HG02623 (cell line): ENCODE measurements at regions not wholly inside any gene's neighbourhood (a gene's known extent, or its start where the extent isn't known, plus 50 kb on each side); places are given as distances from the start of the nearest gene placed in this dataset.

Experiments
- ATAC-seq: cut with Tn5 transposase; IDR thresholded peaks from one replicate; pipeline ENCODE4 v1.9.1; 2021; ENCODE audit warnings: moderate library complexity; ENCODE audit not compliant: unreplicated experiment

DNA sequence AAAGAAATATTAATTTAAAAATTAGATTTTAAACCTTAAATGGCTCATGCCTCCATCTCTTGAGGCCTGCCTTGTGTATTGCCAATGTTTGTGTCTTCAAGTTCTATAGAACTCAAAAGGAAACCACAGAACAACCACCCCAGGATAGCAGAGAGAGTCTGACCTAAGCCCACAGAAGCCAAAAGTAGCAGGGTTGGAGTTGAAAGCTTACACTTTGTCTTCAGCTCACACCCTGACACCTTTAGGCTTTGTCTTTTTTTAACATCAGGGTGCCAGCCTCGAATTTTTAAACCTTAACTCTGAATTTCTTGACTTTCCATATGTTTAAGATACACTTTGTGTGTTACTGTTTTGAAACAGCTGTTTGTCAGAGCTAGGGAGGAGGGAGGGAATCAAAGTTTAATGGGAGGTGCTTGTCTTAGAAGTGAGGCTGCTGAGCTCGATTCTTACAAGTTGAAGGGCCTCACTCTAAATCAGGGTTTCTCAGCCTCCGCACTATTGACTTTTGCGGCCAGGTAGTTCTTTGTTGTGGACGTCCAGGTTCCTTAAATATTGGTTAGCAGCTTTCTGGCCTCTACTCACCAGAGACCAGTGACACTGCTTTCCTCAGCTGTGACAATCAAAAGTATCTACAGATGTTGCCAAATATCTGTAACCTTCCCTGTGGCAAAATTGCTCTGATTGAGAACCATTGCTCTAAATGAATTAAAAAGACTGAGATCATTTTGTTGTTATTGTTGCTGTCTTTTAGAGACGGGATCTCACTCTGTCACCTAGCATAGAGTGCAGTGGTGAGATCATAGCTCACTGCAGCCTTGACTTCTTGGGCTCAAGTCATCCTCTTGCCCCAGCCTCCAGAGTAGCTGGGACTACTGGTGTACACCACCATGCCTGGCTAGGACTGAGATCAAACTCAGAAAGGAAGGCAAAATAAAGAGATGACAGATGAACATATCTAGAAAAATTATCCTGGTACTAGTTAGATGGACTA is 139.2 kb upstream of the EOMES start:
- ATAC-seq = no peak

DNA sequence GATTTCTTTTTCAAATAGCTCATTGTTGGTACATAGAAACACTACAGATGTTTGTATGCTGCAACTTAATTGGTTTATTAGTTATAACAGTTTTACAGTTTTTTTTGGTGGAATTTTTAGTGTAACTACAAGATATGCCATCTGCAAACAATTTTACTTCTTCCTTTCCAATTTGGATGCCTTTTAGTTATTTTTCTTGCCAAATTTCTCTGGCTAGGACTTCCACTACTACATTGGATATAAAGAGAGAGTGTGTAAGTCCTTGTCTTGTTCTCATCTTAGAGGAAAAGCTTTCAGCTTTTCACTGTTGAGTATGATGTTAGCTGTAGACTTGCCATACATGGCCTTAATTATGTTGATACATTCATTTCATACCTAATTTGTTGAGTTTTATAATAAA is 143.6 kb upstream of the EOMES start:
- ATAC-seq = no peak

DNA sequence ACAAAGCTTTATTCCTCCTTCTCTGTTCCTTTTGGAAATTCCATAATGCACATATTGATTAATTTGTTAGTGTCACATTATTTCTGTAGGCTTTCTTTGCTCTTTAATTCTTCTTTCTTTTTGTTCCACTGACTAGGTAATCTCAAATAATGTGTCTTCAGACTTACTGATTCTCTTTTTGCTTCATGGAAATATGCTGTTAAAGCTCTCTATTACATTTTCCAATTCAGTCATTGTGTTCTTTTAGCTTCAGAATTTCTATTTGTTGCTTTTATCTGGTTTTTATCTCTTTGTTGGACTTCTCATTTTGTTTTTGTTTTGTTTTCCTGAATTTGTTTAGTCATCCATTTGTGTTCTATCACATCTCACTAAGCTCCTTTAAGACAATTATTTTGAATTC is 147.0 kb upstream of the EOMES start:
- ATAC-seq = no peak

DNA sequence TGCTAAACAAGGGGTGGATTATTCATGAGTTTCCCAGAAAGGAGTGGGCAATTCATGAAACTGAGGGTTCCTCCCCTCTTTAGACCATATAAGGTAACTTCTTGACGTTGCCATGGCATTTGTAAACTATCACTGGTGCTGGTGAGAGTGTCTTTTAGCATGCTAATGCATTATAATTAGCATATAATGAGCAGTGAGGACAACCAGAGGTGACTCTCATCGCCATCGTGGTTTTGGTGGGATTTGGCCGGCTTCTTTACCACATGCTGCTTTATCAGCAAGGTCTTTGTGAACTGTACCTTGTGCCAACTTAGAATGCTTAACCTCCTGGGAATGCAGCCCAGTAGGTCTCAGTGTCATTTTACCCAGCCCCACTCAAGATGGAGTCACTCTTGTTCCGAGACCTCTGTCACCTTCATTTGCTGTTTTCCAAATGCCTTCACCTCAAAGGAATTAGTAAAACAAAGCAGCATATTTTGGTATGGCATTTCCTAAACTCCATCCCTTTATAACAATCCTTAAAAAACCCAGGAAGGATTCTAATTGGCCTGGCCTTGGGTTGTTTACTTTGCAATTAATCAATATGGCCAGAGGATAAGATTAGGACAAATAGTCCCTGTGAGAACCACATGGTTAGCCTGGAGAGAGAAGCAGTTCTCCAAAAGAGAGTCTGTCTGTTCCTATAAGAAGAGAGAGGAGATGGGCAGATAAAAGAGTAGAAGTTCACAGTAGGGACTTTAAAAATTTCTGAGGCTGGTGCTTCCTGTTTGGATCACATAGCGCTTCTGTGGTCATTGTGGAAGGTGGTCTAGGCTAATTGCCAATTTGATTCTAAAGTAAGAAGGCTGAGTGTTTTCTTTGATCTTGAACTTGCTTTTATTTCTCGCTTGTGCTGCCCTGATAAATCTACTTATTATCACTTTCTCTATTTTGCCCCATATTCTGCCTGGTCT is 155.2 kb upstream of the EOMES start:
- no peak for ATAC-seq

DNA sequence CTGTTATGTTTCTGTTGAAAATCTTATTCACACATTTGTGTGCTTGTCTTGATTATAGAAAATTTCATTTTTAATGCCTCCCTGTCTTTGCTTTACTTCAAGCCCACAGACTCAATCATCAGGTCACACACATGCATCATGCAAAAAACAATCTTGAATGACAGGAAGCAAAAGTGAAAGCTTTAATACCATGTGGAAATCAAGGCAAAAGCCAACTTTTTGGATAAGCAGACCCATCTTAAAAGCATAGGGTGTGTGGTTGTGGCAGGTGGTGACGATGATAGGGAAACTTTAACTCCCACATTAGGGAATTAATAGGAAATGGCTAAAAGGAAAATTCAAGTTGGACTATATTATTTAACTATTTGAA is 155.9 kb upstream of the EOMES start:
- ATAC-seq = no peak

DNA sequence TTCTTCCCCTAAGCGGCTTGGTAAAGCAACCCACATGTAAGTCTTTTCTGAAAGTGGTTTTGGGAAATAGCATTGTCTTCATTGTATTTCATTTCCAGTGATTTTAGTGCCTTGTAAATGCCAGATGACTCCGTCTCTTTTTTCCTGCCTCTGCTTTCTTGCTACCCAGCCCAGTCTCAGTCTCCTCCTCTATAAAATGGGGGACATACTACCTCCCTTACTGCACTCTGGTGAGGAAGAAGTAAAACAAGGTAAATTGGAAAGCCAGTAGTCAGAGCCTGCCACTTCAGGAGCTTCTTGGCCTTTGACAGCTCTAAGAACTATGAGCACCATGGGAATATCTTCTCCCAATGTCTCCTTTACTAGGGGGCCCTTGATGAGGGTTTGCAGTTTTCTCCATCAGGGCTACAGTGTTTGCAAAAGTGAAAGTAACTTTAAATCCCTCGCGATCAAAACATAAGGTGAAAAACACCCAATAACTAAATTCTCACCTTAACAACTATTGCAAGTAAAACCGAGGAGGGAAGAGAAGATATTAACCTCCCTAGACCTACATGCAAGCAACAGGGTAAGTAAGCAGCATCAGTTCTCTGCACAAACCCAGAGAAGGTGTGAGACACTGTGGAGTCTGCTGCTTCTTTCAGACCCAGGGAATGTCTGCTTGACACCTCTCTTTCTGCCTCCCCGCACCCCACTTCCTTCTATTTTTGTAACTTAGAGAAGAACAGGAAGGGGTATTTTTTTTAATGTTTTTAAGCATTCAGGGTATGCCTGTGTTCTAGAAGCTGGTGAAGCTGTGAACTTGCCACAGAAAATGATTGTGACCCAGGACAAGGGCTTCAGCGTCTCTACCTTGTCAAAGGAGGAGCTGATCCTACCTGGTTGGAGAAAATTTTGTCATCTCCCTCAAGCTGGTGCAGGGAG is 159.1 kb upstream of the EOMES start:
- peak; percentile 39 for ATAC-seq

DNA sequence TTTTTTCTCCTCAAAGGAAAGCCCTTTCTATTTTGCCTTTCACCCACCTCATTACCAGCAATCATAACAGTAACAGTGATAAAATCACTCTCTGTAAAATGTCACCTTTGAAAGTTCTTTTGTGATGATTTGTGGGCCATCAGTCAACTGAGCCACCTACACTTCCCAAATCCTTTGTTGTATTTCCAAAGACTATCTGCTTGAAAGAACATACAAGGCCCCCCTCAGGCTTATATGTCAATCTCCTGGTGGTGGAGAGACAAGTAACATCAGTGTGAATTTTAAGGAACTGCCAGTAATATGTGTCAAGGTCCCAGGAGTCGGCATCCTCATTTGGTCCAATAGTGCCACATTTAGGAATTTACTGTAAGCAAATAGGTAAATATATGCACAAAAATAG is 161.1 kb upstream of the EOMES start:
- ATAC-seq = no peak

DNA sequence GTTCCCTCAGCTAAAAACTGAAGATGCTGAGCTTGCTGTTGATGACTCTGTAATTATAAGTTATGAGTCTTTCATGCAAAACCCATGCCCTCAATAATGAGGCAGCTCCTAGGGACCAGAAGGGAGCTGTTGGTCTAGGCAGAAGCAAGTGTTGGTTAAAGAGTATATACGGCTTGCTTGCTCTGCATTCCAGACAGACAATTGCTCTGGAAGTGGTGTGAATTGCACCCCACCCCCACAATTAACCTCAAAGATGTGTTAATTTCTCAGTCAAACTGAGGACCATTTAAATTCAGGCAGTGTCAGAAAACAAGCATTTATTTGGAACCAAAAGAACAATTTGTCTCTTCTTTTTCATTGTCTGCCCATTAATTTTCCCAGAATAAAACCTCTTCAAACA is 163.5 kb upstream of the EOMES start:
- no peak for ATAC-seq

DNA sequence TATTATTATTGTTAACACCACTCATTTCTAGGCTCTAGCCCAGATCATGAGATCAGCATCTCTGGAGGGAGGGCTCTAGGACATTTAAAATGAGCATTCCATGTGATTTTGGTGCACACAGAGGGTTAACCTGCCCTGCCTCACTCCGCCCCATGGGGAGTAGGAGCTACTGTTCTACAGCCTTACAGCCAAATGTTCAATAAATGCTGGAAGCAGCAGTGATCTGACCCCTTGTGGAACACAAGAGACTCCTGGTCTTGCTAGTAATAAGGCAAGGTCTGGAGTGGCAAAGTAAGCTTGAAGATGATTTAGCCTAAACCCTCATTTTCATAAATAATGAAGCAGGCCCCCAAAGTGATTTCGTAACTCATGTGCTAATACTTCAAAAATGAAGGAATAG is 166.4 kb upstream of the EOMES start:
- no peak for ATAC-seq

DNA sequence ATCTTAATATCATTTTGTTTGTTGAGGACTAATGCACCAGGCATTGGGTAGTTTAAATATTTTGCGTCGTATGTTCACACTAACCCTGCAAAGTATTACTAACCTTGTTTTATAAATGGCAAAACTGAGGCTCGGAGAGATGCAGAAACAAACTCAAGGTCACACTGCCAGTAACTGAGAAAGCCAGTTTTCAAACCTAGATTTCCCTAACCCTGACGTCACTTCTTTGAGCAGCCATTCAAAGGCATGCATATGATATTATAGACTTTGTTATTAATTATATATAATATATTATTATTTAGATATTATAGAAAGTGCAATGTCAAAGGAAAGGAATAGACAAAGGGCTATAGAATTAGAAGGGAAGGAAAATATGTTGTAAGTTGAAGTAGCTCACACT is 167.6 kb upstream of the EOMES start:
- no peak for ATAC-seq

DNA sequence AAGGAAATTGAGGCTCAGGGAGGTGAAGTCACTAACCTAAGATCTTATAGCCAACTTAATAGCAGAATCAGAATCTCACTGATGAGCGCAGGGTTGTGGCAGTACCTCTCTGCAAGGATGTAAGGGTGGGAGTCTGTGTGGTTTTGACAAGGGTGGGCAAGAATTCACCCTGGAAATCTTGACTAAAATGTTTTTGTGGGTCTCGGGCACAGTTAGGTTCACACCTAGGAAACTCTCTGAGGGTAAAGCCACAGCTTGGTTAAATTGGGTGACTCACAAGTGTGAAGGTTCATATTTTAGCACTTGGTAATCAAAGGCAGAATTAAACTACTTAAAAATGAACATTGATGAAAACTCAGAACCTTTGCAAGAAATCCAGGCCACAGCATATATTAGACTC is 178.2 kb upstream of the EOMES start:
- no peak for ATAC-seq

DNA sequence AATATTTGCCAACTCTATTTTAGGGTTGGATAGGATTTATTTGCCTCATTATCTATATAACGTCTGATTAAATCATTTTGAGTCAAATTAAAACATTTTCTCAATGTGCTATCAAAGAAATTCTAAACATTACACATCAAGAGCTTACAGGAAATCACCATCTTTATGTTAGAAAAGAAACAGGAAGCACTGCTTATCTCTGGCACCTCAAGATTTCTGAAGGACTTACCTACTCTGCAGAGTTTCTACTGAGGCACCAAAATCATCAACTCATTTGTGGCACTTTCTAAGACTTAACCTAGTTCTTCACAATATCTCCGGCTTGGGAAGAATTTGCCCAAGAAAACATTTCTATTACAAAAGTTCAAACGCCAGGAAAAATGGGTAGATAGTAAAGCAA is 181.3 kb upstream of the EOMES start:
- ATAC-seq = no peak

DNA sequence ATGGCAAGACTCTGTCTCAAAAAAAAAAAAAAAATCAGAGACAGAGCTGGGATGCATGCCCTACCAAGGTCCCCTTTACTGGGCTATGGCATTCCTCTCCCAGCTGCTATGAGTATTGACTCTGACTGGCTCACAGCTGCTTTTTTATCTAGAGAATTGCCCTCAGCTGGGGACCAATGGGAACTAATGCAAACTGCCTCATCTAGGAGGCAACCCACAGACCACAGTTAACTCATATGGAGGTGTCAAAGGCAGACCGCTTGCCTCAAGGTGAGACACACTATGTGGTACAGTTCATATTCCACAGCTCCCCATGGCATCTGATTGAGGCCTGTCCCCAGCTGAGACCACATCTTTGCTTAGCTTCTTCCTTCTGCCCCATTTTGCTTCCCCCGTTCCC is 183.5 kb upstream of the EOMES start:
- no peak for ATAC-seq

DNA sequence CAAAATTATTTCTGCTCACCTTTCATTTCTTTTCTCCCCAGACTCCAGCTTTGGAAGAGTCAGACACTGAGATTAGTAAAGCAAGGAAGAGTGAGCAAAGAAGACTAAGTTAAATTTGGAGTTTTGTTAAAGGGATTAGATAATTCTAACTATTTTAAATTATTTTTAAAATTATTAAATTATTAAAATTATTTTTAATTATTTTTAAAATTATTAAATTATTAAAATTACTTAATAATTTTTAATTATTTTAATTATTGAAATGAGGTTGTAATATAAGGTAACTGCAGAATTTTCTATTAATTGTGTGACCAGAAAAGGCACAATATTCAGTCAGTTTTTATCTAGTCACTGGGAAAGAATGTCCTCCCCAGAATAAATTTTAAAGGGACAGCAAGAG is 185.0 kb upstream of the EOMES start:
- no peak for ATAC-seq

DNA sequence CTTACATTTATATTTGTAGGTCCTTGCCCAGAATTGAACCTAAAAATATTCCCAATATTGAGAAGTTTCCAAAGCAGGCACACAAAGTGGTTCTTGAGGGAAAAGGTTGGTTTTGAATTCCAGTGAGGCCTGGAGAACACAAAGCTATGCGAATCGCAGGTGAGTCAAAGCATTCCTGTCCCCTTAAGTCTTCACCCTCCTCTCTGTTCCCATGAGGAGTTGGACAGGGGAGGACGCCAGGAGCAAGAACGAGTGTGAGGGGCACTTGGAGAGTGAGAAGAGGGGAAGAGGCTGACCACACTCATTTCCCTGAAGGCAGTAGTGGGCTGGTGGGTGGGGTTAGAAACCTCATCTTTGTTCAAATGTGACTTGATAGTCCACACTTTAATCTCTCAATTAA is 185.8 kb upstream of the EOMES start:
- no peak for ATAC-seq

DNA sequence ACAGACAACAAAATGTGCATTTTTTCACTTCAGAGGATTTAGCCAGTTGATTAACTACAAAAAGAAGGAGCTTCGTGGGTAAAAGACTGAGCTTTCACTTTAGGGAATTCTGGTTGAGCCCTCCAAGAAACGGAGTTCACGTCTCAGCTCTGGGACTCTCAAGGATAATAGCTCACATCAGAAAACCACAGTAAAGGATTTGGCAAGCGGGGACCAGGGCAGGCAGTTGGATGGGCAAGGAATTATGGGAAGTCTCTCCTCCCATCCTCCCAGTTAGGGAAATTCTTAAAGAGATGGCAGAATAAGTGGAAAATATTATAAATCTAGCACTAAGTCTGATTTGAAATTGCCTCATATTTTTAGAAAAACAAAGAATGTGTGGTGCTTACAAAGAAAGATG is 188.3 kb upstream of the EOMES start:
- ATAC-seq = no peak

DNA sequence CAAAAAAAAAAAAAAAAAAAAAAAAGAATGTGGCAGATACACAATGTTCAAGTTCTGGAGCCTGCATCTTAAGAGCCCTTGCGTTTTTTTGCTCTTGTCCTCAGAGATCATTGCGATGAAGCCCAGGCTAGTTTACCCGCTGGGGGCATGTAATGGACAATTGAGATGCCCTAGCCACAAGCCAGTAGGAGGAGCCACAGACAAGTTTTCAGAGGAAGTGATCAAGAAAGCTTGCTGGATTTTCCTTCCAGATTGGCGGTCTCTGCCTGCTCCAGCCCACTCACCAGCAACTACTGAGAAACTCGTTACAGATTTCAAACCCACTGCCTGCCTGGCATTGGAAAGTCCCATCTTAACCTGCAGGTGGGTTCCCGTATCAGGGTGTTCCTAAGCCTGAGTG is 192.1 kb upstream of the EOMES start:
- no peak for ATAC-seq

DNA sequence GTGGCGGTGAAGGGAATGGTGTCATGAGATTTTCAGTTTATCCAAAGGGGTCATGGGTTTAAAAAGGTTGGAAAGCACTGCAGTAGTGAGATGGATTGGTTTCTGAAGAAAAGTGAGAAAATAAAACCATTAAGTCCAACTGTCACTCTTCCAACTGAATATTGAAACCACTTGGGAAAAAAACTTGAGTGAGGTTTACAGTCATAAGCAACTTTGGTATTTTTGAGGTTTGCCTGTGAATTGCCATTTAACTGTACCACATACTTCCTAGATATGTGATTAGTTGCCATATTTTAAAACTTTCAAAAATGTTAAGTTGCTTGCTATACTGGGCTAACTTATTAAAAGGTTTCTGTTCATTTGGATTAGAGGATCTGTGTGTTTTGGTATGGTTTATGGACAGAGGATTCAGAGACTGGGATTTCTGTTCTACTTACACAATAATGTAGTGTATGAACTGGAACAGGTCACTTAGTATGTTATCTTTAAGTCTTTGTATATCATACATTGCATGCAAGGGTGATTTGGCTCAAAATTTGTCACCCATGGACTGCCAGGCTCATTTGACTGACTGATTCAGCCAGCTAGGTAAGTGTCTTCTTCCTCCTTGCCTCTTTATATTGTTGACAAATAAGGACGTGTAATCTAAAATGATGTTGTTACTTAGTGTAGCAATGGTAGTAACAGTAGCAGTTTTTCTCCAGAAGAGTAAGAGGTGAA is 201.4 kb upstream of the EOMES start:
- ATAC-seq = no peak

DNA sequence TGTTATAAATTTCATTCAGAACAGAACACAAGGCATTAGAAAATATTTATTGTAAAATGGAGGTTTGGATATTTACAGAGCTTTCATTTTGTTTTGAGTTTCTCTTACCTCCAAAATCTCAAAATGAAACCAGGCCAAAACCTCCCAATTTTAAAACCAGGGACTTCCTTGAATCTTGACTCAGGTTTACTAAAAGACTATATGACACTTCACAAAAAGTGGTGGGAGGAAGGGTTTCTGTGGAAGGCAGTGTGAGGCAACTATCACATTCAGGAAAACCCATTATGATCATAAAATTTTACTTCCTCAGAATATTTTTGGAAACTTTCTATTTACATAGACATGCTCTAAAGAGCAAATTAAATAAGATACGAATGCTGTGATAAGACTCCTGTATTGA is 205.8 kb upstream of the EOMES start:
- ATAC-seq = no peak

DNA sequence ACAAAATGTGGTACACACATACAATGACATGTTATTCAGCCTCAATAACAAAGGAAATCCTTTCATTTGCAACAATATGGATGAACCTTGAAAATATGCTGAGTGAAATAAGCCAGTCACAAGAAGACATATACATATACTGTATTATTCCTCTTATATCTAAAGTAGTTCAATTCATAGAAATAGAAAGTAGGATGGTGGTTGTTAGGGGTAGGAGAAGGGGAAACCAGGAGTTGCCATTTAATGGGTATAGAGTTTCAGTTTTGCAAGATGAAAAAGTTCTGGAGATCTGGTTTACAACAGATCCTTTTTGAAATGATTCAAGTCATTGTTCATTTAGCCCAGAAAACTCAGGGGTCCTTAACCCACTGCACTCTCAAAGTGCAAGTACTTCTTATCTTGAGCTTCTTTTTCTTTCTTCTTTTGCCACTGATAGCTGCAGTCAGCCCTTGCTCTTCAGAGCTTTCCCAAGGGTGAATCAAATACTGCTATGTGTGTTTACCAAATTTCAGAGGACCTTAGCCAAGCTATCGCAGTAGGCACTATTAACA is 208.0 kb upstream of the EOMES start:
- ATAC-seq = no peak
